WTC11 (cell line): ENCODE measurements at regions not wholly inside any gene's neighbourhood (a gene's known extent, or its start where the extent isn't known, plus 50 kb on each side); places are given as distances from the start of the nearest gene placed in this dataset.

Experiments
- ATAC-seq: fragments of 200-7000 bp; cut with Tn5 transposase; 2 replicates; pipeline ENCODE4 v1.10.0; 2021; ENCODE audit warnings: mild to moderate bottlenecking, moderate library complexity
- CTCF ChIA-PET: fragments of 300-600 bp; sonication (Branson Sonifier 250); formaldehyde crosslinking; loops from one replicate; lab custom pipeline; 2021; ENCODE audit warnings: antibody characterized with exemption; lab: Charles Lee
- POLR2A ChIA-PET: fragments of 350-600 bp; sonication (Branson Sonifier 250); formaldehyde crosslinking; loops from one replicate; lab custom pipeline; 2021; ENCODE audit warnings: antibody characterized with exemption; lab: Charles Lee
- DNase-seq: peaks from one replicate; pipeline ENCODE4 v3.0.0; 2021; ENCODE audit warnings: low spot score
- H3K27ac Mint-ChIP-seq: 2 replicates; pipeline ENCODE4 v1.8.0; 2021; ENCODE audit warnings: mixed read lengths
- H3K27me3 Mint-ChIP-seq: 2 replicates; pipeline ENCODE4 v1.8.0; 2021; ENCODE audit warnings: low read depth, mild to moderate bottlenecking, moderate library complexity, mixed read lengths
- H3K36me3 Mint-ChIP-seq: 2 replicates; pipeline ENCODE4 v1.8.0; 2021; ENCODE audit warnings: mixed read lengths
- H3K4me1 Mint-ChIP-seq: 2 replicates; pipeline ENCODE4 v1.8.0; 2022; ENCODE audit warnings: mixed read lengths
- H3K4me3 Mint-ChIP-seq: 2 replicates; pipeline ENCODE4 v1.8.0; 2021; ENCODE audit warnings: mild to moderate bottlenecking, moderate library complexity, mixed read lengths
- H3K9me3 Mint-ChIP-seq: 2 replicates; pipeline ENCODE4 v1.8.0; 2021; ENCODE audit warnings: mixed read lengths
- GABPB1 ChIP-seq: sonication (generic); formaldehyde crosslinking; IDR thresholded peaks from 2 replicates; pipeline ENCODE4 v1.8.1; 2023; ENCODE audit warnings: mild to moderate bottlenecking, missing genetic modification reagents
- GTF2I ChIP-seq: fragments of 250-450 bp; sonication (Bioruptor Pico); conservative IDR thresholded peaks from 2 replicates; pipeline ENCODE4 v1.4.0; 2021; ENCODE audit warnings: mild to moderate bottlenecking
- JUN ChIP-seq: sonication (generic); formaldehyde crosslinking; IDR thresholded peaks from 2 replicates; pipeline ENCODE4 v1.8.0; 2023; ENCODE audit warnings: mild to moderate bottlenecking, missing genetic modification reagents
- MXD4 ChIP-seq: fragments of 250-450 bp; sonication (Bioruptor Pico); IDR thresholded peaks from 2 replicates; pipeline ENCODE4 v1.8.0; 2021; ENCODE audit warnings: mild to moderate bottlenecking, moderate library complexity, borderline replicate concordance
- MYBL2 ChIP-seq: sonication (generic); formaldehyde crosslinking; IDR thresholded peaks from 2 replicates; pipeline ENCODE4 v1.8.1; 2023; ENCODE audit warnings: mild to moderate bottlenecking, moderate library complexity, missing genetic modification reagents
- NFATC4 ChIP-seq: fragments of 250-450 bp; sonication (Bioruptor Pico); IDR thresholded peaks from 2 replicates; pipeline ENCODE4 v1.9.0; 2021; ENCODE audit warnings: mild to moderate bottlenecking
- NFE2L1 ChIP-seq: sonication (generic); formaldehyde crosslinking; IDR thresholded peaks from 2 replicates; pipeline ENCODE4 v1.8.1; 2023; ENCODE audit warnings: missing genetic modification reagents
- NFYB ChIP-seq: sonication (generic); formaldehyde crosslinking; conservative IDR thresholded peaks from 2 replicates; pipeline ENCODE4 v1.8.0; 2022; ENCODE audit warnings: low read depth, missing genetic modification reagents
- NR1H2 ChIP-seq: sonication (generic); formaldehyde crosslinking; IDR thresholded peaks from 2 replicates; pipeline ENCODE4 v1.9.0; 2021; ENCODE audit warnings: mild to moderate bottlenecking, moderate library complexity, missing genetic modification reagents
- NR3C1 ChIP-seq: sonication (generic); formaldehyde crosslinking; conservative IDR thresholded peaks from 2 replicates; pipeline ENCODE4 v1.8.1; 2023; ENCODE audit warnings: low read depth, mild to moderate bottlenecking, missing genetic modification reagents
- RELA ChIP-seq: sonication (generic); formaldehyde crosslinking; IDR thresholded peaks from 2 replicates; pipeline ENCODE4 v1.8.1; 2022; ENCODE audit warnings: missing genetic modification reagents, mild to moderate bottlenecking, borderline replicate concordance
- SMAD4 ChIP-seq: sonication (generic); formaldehyde crosslinking; IDR thresholded peaks from 2 replicates; pipeline ENCODE4 v1.8.0; 2022; ENCODE audit warnings: mild to moderate bottlenecking, missing genetic modification reagents
- TCF7 ChIP-seq: sonication (generic); formaldehyde crosslinking; IDR thresholded peaks from 2 replicates; pipeline ENCODE4 v1.8.0; 2022; ENCODE audit warnings: mild to moderate bottlenecking, low read depth, missing genetic modification reagents, moderate library complexity
- TEAD1 ChIP-seq: sonication (generic); formaldehyde crosslinking; IDR thresholded peaks from 2 replicates; pipeline ENCODE4 v1.8.0; 2022; ENCODE audit warnings: mild to moderate bottlenecking, missing genetic modification reagents
- USF1 ChIP-seq: sonication (generic); formaldehyde crosslinking; IDR thresholded peaks from 2 replicates; pipeline ENCODE4 v1.8.0; 2022; ENCODE audit warnings: mild to moderate bottlenecking, missing genetic modification reagents
- ZNF121 ChIP-seq: sonication (generic); formaldehyde crosslinking; IDR thresholded peaks from 2 replicates; pipeline ENCODE4 v1.8.0; 2023; ENCODE audit warnings: missing genetic modification reagents
- ZNF317 ChIP-seq: sonication (generic); formaldehyde crosslinking; IDR thresholded peaks from 2 replicates; pipeline ENCODE4 v1.8.1; 2023; ENCODE audit warnings: low read depth, mild to moderate bottlenecking, moderate library complexity, missing genetic modification reagents, borderline replicate concordance
- ZNF423 ChIP-seq: fragments of 250-450 bp; sonication (Bioruptor Pico); IDR thresholded peaks from 2 replicates; pipeline ENCODE4 v2.1.2; 2022; ENCODE audit warnings: mild to moderate bottlenecking, moderate library complexity
- ZNF671 ChIP-seq: fragments of 250-450 bp; sonication (Bioruptor Pico); IDR thresholded peaks from 2 replicates; pipeline ENCODE4 v1.8.0; 2021; ENCODE audit warnings: mild to moderate bottlenecking
- TF ChIP-seq, protein P1 (sequence below): sonication (generic); formaldehyde crosslinking; IDR thresholded peaks from 2 replicates; pipeline ENCODE4 v1.8.0; 2022; ENCODE audit warnings: missing genetic modification reagents
- TF ChIP-seq, protein P2 (sequence below): sonication (generic); formaldehyde crosslinking; IDR thresholded peaks from 2 replicates; pipeline ENCODE4 v1.8.0; 2023; ENCODE audit warnings: mild to moderate bottlenecking, missing genetic modification reagents
- TF ChIP-seq, protein P3 (sequence below): sonication (generic); formaldehyde crosslinking; IDR thresholded peaks from 2 replicates; pipeline ENCODE4 v1.8.1; 2022; ENCODE audit warnings: mild to moderate bottlenecking, moderate library complexity, missing genetic modification reagents

DNA sequence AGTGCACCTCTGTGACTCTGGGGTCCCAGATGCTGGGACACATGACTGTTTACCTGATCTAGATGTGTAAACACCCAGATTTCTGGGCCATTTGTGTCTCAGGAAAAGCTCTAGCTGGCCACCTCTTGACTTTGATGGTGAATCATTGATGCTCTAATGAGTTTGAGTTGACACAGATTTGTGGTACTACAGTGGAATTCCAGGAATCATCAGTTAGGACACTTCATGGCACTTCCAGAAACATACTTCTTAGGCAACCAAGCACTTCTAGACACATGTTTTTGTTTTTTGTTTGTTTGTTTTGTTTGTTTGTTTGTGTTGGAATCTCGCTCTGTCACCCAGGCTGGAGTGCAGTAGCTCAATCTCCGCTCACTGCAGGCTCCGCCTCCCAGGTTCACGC is 302.2 kb upstream of the ZMIZ1 start:
- Mint-ChIP-seq H3K27me3 (no peaks in the 10 kb centered on the region), H3K36me3 (no peaks in the 10 kb centered on the region), H3K4me3 (no peak overlapping the region), H3K9me3 (no peaks in the 10 kb centered on the region), H3K4me1 (0 out of 2 replicates have a peak, but pooled peaks cover 3% of the 10 kb centered on the region), H3K27ac (no peak overlapping the region)
- CTCF ChIA-PET, result no interaction called here
- POLR2A ChIA-PET, result no interaction called here
- ATAC-seq, result no peak
- no peak for TF ChIP-seq ZNF671 (CRISPR knock-in tag)
- TF ChIP-seq, protein P1, sequence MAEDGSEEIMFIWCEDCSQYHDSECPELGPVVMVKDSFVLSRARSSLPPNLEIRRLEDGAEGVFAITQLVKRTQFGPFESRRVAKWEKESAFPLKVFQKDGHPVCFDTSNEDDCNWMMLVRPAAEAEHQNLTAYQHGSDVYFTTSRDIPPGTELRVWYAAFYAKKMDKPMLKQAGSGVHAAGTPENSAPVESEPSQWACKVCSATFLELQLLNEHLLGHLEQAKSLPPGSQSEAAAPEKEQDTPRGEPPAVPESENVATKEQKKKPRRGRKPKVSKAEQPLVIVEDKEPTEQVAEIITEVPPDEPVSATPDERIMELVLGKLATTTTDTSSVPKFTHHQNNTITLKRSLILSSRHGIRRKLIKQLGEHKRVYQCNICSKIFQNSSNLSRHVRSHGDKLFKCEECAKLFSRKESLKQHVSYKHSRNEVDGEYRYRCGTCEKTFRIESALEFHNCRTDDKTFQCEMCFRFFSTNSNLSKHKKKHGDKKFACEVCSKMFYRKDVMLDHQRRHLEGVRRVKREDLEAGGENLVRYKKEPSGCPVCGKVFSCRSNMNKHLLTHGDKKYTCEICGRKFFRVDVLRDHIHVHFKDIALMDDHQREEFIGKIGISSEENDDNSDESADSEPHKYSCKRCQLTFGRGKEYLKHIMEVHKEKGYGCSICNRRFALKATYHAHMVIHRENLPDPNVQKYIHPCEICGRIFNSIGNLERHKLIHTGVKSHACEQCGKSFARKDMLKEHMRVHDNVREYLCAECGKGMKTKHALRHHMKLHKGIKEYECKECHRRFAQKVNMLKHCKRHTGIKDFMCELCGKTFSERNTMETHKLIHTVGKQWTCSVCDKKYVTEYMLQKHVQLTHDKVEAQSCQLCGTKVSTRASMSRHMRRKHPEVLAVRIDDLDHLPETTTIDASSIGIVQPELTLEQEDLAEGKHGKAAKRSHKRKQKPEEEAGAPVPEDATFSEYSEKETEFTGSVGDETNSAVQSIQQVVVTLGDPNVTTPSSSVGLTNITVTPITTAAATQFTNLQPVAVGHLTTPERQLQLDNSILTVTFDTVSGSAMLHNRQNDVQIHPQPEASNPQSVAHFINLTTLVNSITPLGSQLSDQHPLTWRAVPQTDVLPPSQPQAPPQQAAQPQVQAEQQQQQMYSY, result no peak
- TF ChIP-seq, protein P2, sequence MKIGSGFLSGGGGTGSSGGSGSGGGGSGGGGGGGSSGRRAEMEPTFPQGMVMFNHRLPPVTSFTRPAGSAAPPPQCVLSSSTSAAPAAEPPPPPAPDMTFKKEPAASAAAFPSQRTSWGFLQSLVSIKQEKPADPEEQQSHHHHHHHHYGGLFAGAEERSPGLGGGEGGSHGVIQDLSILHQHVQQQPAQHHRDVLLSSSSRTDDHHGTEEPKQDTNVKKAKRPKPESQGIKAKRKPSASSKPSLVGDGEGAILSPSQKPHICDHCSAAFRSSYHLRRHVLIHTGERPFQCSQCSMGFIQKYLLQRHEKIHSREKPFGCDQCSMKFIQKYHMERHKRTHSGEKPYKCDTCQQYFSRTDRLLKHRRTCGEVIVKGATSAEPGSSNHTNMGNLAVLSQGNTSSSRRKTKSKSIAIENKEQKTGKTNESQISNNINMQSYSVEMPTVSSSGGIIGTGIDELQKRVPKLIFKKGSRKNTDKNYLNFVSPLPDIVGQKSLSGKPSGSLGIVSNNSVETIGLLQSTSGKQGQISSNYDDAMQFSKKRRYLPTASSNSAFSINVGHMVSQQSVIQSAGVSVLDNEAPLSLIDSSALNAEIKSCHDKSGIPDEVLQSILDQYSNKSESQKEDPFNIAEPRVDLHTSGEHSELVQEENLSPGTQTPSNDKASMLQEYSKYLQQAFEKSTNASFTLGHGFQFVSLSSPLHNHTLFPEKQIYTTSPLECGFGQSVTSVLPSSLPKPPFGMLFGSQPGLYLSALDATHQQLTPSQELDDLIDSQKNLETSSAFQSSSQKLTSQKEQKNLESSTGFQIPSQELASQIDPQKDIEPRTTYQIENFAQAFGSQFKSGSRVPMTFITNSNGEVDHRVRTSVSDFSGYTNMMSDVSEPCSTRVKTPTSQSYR (CRISPR knock-in tag), result no peak
- no peak for TF ChIP-seq TCF7 (CRISPR knock-in tag)
- no peak for TF ChIP-seq RELA (CRISPR knock-in tag)
- no peak for DNase-seq

- ATAC-seq (peak; percentile 41; the same call in 1 of the 2 replicates), DNase-seq (no peak)
- no peak for TF ChIP-seq NFYB
- TF ChIP-seq, protein P3, sequence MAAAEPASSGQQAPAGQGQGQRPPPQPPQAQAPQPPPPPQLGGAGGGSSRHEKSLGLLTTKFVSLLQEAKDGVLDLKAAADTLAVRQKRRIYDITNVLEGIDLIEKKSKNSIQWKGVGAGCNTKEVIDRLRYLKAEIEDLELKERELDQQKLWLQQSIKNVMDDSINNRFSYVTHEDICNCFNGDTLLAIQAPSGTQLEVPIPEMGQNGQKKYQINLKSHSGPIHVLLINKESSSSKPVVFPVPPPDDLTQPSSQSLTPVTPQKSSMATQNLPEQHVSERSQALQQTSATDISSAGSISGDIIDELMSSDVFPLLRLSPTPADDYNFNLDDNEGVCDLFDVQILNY, result no peak
- TF ChIP-seq NFATC4 (CRISPR knock-in tag), result no peak
- TF ChIP-seq ZNF317 (CRISPR knock-in tag), result no peak
- no peak for TF ChIP-seq SMAD4 (CRISPR knock-in tag)
- no peak for TF ChIP-seq GABPB1 (CRISPR knock-in tag)
- no peak for TF ChIP-seq GTF2I (CRISPR knock-in tag)
- no peak for TF ChIP-seq NR3C1 (CRISPR knock-in tag)
- TF ChIP-seq, protein P1, result no peak
- TF ChIP-seq ZNF423 (CRISPR knock-in tag), result no peak
- no peak for TF ChIP-seq MYBL2 (CRISPR knock-in tag)
- TF ChIP-seq MXD4 (CRISPR knock-in tag), result no peak
- TF ChIP-seq NR1H2 (CRISPR knock-in tag), result no peak
- no peak for TF ChIP-seq ZNF121
- TF ChIP-seq USF1 (CRISPR knock-in tag), result no peak
- TF ChIP-seq TEAD1 (CRISPR knock-in tag), result no peak
- no peak for TF ChIP-seq JUN
- no peak for TF ChIP-seq NFE2L1 (CRISPR knock-in tag)
- Mint-ChIP-seq H3K27me3 (no peaks in the 10 kb centered on the region), H3K4me3 (no peak overlapping the region), H3K36me3 (no peaks in the 10 kb centered on the region), H3K27ac (no peak overlapping the region), H3K9me3 (no peaks in the 10 kb centered on the region), H3K4me1 (0 out of 2 replicates have a peak, but pooled peaks cover 3% of the 10 kb centered on the region)
- CTCF ChIA-PET, result no interaction called here
- POLR2A ChIA-PET, result no interaction called here
These were observed 300.5 kb upstream of the ZMIZ1 start for GRCh38 chr10:78768041-78768835.
